ENCODE measurements at regions not wholly inside any gene's neighbourhood (a gene's known extent, or its start where the extent isn't known, plus 50 kb on each side); places are given as distances from the start of the nearest gene placed in this dataset.
"Not testable (repeated sequence)": the region's sequence is repeated elsewhere in the genome, so short reads cannot be mapped to it uniquely, and the experiment has no call there.

DNA sequence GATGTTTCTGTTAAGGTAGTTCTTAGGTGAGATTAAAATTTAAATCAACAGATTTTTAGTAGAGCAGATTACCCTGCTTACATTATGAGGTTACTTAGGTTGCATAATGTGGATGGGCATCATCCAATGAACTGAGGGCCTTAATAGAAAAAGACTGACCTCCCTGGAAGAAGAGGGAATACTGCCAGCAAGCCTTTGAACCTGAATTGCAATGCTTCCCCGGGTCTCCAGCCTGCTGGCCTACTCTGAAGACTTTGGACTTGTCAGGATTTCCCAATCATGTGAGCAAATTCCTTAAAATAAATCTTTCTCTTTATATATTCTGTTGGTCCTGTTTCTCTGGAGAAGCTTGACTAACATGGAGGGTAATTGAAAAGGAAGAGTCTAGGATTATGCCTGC is 542.1 kb upstream of the ARRDC3 start:
- TF ChIP-seq, protein P1, sequence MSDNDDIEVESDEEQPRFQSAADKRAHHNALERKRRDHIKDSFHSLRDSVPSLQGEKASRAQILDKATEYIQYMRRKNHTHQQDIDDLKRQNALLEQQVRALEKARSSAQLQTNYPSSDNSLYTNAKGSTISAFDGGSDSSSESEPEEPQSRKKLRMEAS (IDR thresholded peaks at IDR 0.05; ENCODE audit: low read depth, low read length), result no peak
- TF ChIP-seq, protein P2, sequence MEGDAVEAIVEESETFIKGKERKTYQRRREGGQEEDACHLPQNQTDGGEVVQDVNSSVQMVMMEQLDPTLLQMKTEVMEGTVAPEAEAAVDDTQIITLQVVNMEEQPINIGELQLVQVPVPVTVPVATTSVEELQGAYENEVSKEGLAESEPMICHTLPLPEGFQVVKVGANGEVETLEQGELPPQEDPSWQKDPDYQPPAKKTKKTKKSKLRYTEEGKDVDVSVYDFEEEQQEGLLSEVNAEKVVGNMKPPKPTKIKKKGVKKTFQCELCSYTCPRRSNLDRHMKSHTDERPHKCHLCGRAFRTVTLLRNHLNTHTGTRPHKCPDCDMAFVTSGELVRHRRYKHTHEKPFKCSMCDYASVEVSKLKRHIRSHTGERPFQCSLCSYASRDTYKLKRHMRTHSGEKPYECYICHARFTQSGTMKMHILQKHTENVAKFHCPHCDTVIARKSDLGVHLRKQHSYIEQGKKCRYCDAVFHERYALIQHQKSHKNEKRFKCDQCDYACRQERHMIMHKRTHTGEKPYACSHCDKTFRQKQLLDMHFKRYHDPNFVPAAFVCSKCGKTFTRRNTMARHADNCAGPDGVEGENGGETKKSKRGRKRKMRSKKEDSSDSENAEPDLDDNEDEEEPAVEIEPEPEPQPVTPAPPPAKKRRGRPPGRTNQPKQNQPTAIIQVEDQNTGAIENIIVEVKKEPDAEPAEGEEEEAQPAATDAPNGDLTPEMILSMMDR (IDR thresholded peaks at IDR 0.05; ENCODE audit: low read depth, low read length), result no peak
- no peak for TF ChIP-seq MYC (IDR thresholded peaks at IDR 0.05; ENCODE audit: low read depth, low read length)
- TF ChIP-seq POLR2A (IDR thresholded peaks at IDR 0.05; ENCODE audit: extremely low read depth, insufficient read length), result no peak
- no peak for DNase-seq (ENCODE audit: low read depth)
- no peak overlapping the region for H3K4me3 ChIP-seq (ENCODE audit: low read depth, low read length)

DNA sequence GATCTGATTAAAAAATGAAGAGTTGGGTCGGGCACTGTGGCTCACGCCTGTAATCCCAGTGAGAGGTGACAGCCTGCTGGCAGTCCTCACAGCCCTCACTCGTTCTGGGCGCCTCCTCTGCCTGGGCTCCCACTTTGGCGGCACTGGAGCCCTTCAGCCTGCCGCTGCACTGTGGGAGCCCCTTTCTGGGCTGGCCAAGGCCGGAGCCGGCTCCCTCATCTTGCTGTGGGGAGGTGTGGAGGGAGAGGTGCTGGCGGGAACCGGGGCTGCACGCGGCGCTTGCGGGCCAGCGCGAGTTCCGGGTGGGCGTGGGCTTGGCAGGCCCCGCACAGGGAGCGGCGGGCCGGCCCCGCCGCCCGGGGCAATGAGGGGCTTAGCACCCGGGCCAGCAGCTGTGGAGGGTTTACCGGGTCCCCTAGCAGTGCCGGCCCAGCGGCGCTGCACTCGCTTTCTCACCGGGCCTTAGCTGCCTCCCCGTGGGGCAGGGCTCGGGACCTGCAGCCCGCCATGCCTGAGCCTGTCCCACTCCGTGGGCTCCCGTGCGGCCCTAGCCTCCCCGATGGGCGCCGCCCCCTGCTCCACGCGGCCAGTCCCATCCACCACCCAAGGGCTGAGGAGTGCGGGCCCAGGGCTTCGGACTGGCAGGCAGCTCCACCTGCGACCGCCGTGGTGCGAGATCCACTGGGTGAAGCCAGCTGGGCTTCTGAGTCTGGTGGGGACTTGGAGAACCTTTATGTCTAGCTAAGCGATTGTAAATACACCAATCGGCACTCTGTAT is 534.1 kb upstream of the ARRDC3 start:
- not testable (repeated sequence) for H3K4me3 ChIP-seq (ENCODE audit: low read depth, low read length); DNase-seq (ENCODE audit: low read depth)

DNA sequence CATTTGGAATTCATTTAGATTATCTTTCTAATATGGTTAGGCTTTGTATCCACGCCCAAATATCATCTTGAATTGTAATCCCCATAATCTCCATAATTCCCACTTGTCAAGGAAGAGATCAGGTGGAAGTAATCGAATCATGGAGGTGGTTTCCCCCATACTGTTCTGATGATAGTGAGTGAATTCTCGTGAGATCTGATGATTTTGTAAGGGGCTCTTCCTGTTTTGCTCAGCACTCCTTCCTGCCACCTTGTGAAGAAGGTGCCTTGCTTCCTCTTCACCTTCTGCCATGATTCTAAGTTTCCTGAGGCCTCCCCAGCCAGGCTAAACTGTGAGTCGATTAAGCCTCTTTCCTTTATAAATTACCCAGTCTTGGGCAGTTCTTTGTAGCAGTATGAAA is 527.5 kb upstream of the ARRDC3 start:
- no peak overlapping the region for H3K4me3 ChIP-seq (ENCODE audit: low read depth, low read length)
- no peak for DNase-seq (ENCODE audit: low read depth)

DNA sequence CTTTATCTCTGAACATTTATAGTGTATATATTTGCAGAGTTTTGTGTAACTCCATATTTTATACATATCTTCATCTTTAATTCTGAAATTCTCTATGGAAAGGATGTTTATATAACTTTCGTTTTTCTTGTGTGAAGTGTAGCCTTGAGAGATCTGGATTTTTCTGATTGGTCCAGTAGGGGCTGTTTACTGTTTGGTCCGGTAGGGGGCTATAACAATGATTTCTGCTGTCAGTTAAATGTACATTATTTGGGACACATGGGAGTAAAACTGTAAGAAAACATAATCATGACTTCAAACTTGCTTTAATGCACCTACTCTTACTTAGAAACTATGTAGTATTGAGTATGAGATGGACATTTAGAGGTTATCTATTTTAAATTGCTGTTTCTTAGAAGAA is 527.1 kb upstream of the ARRDC3 start:
- TF ChIP-seq, protein P1 (IDR thresholded peaks at IDR 0.05; ENCODE audit: low read depth, low read length), result no peak
- no peak for TF ChIP-seq POLR2A (IDR thresholded peaks at IDR 0.05; ENCODE audit: extremely low read depth, insufficient read length)
- TF ChIP-seq MYC (IDR thresholded peaks at IDR 0.05; ENCODE audit: low read depth, low read length), result no peak
- TF ChIP-seq, protein P2 (IDR thresholded peaks at IDR 0.05; ENCODE audit: low read depth, low read length), result no peak
- DNase-seq (ENCODE audit: low read depth), result peak; percentile 3
- no peak overlapping the region for H3K4me3 ChIP-seq (ENCODE audit: low read depth, low read length)

More for the DNA sequence above, 527.5 kb upstream of the ARRDC3 start:
- no peak for TF ChIP-seq POLR2A (IDR thresholded peaks at IDR 0.05; ENCODE audit: extremely low read depth, insufficient read length)
- TF ChIP-seq, protein P1 (IDR thresholded peaks at IDR 0.05; ENCODE audit: low read depth, low read length), result no peak
- TF ChIP-seq, protein P2 (IDR thresholded peaks at IDR 0.05; ENCODE audit: low read depth, low read length), result no peak
- no peak for TF ChIP-seq MYC (IDR thresholded peaks at IDR 0.05; ENCODE audit: low read depth, low read length)

DNA sequence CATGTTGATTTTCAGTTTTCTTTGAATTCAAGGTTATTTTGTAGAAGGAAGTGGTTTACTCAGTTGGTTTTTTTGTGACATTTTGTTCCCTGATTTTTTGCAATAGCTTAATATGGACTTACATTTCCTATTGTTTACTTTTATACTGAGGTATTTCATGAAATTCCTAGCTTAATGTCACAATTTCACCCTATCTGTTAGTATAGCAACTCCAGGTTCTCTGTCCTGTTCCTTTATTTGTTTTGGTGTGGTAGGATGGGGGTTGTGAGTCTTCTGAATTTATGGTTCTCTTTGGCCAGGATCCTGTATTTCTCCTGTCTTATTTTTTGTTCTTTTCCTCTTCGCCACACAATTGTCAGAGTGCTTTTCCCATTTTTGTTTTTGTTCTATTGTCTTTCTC is 523.4 kb upstream of the ARRDC3 start:
- DNase-seq (ENCODE audit: low read depth), result no peak
- no peak overlapping the region for H3K4me3 ChIP-seq (ENCODE audit: low read depth, low read length)
- TF ChIP-seq, protein P2 (IDR thresholded peaks at IDR 0.05; ENCODE audit: low read depth, low read length), result no peak
- no peak for TF ChIP-seq MYC (IDR thresholded peaks at IDR 0.05; ENCODE audit: low read depth, low read length)
- TF ChIP-seq POLR2A (IDR thresholded peaks at IDR 0.05; ENCODE audit: extremely low read depth, insufficient read length), result no peak
- TF ChIP-seq, protein P1 (IDR thresholded peaks at IDR 0.05; ENCODE audit: low read depth, low read length), result no peak

DNA sequence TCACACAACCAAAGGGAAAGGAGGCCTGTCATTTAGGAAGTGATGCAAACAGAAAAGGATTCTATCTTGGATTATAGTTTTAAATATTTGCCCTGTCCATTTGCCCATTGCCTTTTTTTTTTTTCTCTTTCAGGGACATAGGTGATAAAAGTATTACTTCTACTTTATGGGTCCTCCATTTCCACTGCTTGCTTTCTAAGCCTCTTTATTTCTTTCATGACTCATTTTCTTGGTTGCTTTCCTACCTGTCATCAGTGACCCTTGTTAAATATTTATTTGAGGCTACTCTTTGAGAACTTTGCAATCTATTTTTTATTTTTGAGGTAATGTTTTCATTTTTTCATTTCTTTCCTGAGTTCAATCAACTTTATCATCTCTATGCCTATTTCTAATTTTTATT is 522.9 kb upstream of the ARRDC3 start:
- no peak overlapping the region for H3K4me3 ChIP-seq (ENCODE audit: low read depth, low read length)
- no peak for DNase-seq (ENCODE audit: low read depth)
- TF ChIP-seq, protein P1 (IDR thresholded peaks at IDR 0.05; ENCODE audit: low read depth, low read length), result no peak
- TF ChIP-seq, protein P2 (IDR thresholded peaks at IDR 0.05; ENCODE audit: low read depth, low read length), result no peak

All from NB4 (cell line).